CD4-positive, alpha-beta memory T cell (primary cell): ENCODE measurements at regions not wholly inside any gene's neighbourhood (a gene's known extent, or its start where the extent isn't known, plus 50 kb on each side); places are given as distances from the start of the nearest gene placed in this dataset.

ENCODE experiments used
- CTCF ChIA-PET: fragments of 350-600 bp; sonication (Branson Sonifier 250); formaldehyde crosslinking; loops from one replicate; lab custom pipeline; 2021; ENCODE audit warnings: inconsistent platforms; ENCODE audit not compliant: partially characterized antibody; lab: Charles Lee
- POLR2A ChIA-PET: fragments of 350-600 bp; sonication (Branson Sonifier 250); formaldehyde crosslinking; loops from one replicate; lab custom pipeline; 2021; ENCODE audit not compliant: partially characterized antibody; lab: Charles Lee
- DNase-seq, 5 donors: peaks; one replicate each; pipeline versions ENCODE4 v3.0.0 to v3.0.0-alpha.2; 2020 to 2022; ENCODE audit warnings: mixed read lengths in 1 of 5
- H3K27ac ChIP-seq: one replicate; pipeline ENCODE4 v1.7.0; 2013; ENCODE audit warnings: low read depth, low read length
- H3K27me3 ChIP-seq: 2 replicates; pipeline ENCODE4 v1.7.0; 2013; ENCODE audit warnings: mild to moderate bottlenecking, low read length, moderate library complexity; ENCODE audit not compliant: insufficient read depth
- H3K36me3 ChIP-seq: 2 replicates; pipeline ENCODE4 v1.7.0; 2013; ENCODE audit warnings: mild to moderate bottlenecking, low read length, moderate library complexity; ENCODE audit not compliant: insufficient read depth
- H3K4me1 ChIP-seq: 2 replicates; pipeline ENCODE4 v1.7.0; 2013; ENCODE audit warnings: mild to moderate bottlenecking, low read length, moderate library complexity; ENCODE audit not compliant: insufficient read depth
- H3K4me3 ChIP-seq, 2 donors: one replicate each; pipeline ENCODE4 v1.7.0; 2013; ENCODE audit warnings: low read length in 2 of 2, mild to moderate bottlenecking in 1 of 2
- H3K9me3 ChIP-seq, 2 donors: one replicate each; pipeline ENCODE4 v1.7.0; 2013; ENCODE audit warnings: low read length in 2 of 2, control low read depth in 1 of 2; ENCODE audit not compliant: control insufficient read depth in 1 of 2
- H3K27ac Mint-ChIP-seq, 7 donors: one replicate each; pipeline ENCODE4 v1.8.0; 2020 to 2021; ENCODE audit warnings: mixed read lengths in 7 of 7, mild to moderate bottlenecking in 6 of 7, inconsistent platforms in 3 of 7, moderate library complexity in 3 of 7
- H3K27me3 Mint-ChIP-seq, 2 donors: one replicate each; pipeline ENCODE4 v1.8.0; 2020 to 2021; ENCODE audit warnings: mixed read lengths in 2 of 2
- H3K36me3 Mint-ChIP-seq, 2 donors: one replicate each; pipeline ENCODE4 v1.8.0; 2020 to 2021; ENCODE audit warnings: mixed read lengths in 2 of 2, inconsistent platforms in 1 of 2, mild to moderate bottlenecking in 1 of 2
- H3K4me1 Mint-ChIP-seq, 4 donors: one replicate each; pipeline ENCODE4 v1.8.0; 2020 to 2021; ENCODE audit warnings: mixed read lengths in 4 of 4, mild to moderate bottlenecking in 1 of 4
- H3K4me3 Mint-ChIP-seq, 8 donors: one replicate each; pipeline ENCODE4 v1.8.0; 2020 to 2021; ENCODE audit warnings: mixed read lengths in 8 of 8, mild to moderate bottlenecking in 7 of 8, moderate library complexity in 6 of 8, inconsistent platforms in 3 of 8
- H3K9me3 Mint-ChIP-seq, 8 donors: one replicate each; pipeline ENCODE4 v1.8.0; 2020 to 2021; ENCODE audit warnings: mixed read lengths in 8 of 8, mild to moderate bottlenecking in 5 of 8, inconsistent platforms in 3 of 8, moderate library complexity in 1 of 8
- intact Hi-C: fragments of 100-400 bp; cut with micrococcal nuclease; formaldehyde crosslinking; loops from one replicate; pipeline ENCODE4 v1.15.1; 2023

- Mint-ChIP-seq H3K27ac (no peak overlapping the region), H3K9me3 (peaks cover 0 to 4% (median under 1%) of the 10 kb centered on the region in 8 donors), H3K4me1 (no peaks in the 10 kb centered on the region), H3K36me3 (no peaks in the 10 kb centered on the region), H3K27me3 (no peaks in the 10 kb centered on the region), H3K4me3 (no peak overlapping the region)
- H3K36me3 ChIP-seq: no peaks in the 10 kb centered on the region
- no peak for DNase-seq
- CTCF ChIA-PET: no interaction called here
- POLR2A ChIA-PET: no interaction called here
- no peaks in the 10 kb centered on the region for H3K4me1 ChIP-seq
- no peak overlapping the region for H3K27ac ChIP-seq
- H3K27me3 ChIP-seq: no peaks in the 10 kb centered on the region
- intact Hi-C loops: no loop called here
- H3K9me3 ChIP-seq: no peaks in the 10 kb centered on the region
- H3K4me3 ChIP-seq: no peak overlapping the region
These were observed 344.1 kb upstream of the SOX5 start for GRCh38 chr12:24293549-24293948.

DNA sequence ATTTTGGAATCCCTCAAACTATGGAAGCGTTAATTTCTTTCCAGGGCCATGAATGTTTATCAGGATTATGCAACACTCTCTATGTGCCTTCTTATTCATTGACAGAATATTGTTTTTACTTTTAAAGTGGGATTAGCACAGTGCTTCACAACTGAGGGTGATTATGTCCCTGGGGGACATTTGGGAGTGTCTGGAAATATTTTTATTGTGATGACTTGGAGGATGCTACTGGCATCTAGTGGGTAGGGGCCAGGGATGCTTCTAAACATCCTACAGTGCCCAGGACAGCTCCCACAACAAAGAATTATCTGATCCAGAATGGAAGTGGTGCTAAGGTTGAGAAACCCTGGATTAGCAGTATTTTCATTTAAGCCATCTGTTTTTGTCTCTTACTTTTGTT, 338.5 kb upstream of the SOX5 start:
- H3K27ac Mint-ChIP-seq: no peak overlapping the region
- H3K36me3 Mint-ChIP-seq: no peaks in the 10 kb centered on the region
- peaks cover 0 to 4% (median 2%) of the 10 kb centered on the region in 8 donors for H3K9me3 Mint-ChIP-seq
- H3K27me3 Mint-ChIP-seq: no peaks in the 10 kb centered on the region
- intact Hi-C loops: no loop called here
- Histone ChIP-seq H3K27ac (no peak overlapping the region), H3K4me3 (no peak overlapping the region), H3K27me3 (no peaks in the 10 kb centered on the region), H3K9me3 (no peaks in the 10 kb centered on the region), H3K4me1 (no peaks in the 10 kb centered on the region), H3K36me3 (no peaks in the 10 kb centered on the region)
- no peaks in the 10 kb centered on the region for H3K4me1 Mint-ChIP-seq
- ChIA-PET POLR2A (no interaction called here), CTCF (no interaction called here)
- no peak overlapping the region for H3K4me3 Mint-ChIP-seq
- DNase-seq: no peak

GRCh38 chr12:24285448-24285847, 336.0 kb upstream of the SOX5 start:
- Histone ChIP-seq H3K4me3 (no peak overlapping the region), H3K36me3 (no peaks in the 10 kb centered on the region), H3K4me1 (no peaks in the 10 kb centered on the region), H3K27me3 (no peaks in the 10 kb centered on the region), H3K9me3 (no peaks in the 10 kb centered on the region), H3K27ac (no peak overlapping the region)
- DNase-seq: no peak
- intact Hi-C loops: no loop called here
- H3K9me3 Mint-ChIP-seq: peaks cover 0 to 4% (median 1%) of the 10 kb centered on the region in 8 donors
- POLR2A ChIA-PET: no interaction called here
- no peaks in the 10 kb centered on the region for H3K36me3 Mint-ChIP-seq
- H3K4me3 Mint-ChIP-seq: no peak overlapping the region
- CTCF ChIA-PET: no interaction called here
- no peaks in the 10 kb centered on the region for H3K27me3 Mint-ChIP-seq
- H3K27ac Mint-ChIP-seq: no peak overlapping the region
- no peaks in the 10 kb centered on the region for H3K4me1 Mint-ChIP-seq

- POLR2A ChIA-PET: no interaction called here
These were observed 331.9 kb upstream of the SOX5 start for GRCh38 chr12:24281341-24281740.

DNA sequence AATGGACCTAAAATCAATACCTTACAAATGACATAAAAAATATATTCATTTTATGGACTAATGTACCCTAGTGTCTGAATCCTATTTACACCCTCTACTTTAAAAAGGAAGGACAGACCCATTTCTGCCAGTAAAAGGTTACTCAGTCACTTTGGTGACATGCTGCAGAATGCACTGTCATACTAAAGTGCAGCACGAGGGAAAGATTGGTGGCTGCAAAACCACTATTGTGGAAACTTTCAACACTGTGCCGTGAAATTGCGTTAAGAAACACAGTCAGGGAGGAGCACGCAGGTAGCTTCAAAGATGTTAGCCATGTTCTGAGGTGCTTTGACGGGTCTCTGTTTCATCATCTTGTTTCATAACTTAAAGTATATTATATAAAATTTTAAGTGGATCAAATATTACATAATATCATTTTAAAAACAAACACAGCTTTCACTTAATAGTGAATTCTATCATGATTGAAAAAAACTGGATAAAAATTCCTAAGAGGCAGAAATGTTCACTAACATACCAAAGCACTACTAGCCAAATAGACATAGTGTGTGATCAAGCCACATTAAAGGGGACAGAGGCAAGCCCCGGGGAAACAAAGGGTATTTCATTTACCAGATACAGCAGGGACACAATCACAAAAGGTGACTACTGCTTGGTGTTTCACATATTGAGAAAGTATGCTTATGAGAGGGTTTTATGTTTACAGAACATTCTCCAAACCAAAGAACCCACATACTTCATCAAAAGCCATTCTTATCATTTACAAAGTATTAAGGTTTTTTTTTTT, 330.8 kb upstream of the SOX5 start:
- no peaks in the 10 kb centered on the region for H3K36me3 ChIP-seq
- Mint-ChIP-seq H3K4me1 (no peaks in the 10 kb centered on the region), H3K36me3 (no peaks in the 10 kb centered on the region), H3K27me3 (no peaks in the 10 kb centered on the region), H3K4me3 (no peak overlapping the region), H3K9me3 (peaks cover 0 to 4% (median 1%) of the 10 kb centered on the region in 8 donors), H3K27ac (no peak overlapping the region)
- intact Hi-C loops: no loop called here
- no peaks in the 10 kb centered on the region for H3K9me3 ChIP-seq
- H3K4me1 ChIP-seq: no peaks in the 10 kb centered on the region
- ChIA-PET POLR2A (no interaction called here), CTCF (no interaction called here)
- H3K27me3 ChIP-seq: no peaks in the 10 kb centered on the region
- H3K27ac ChIP-seq: no peak overlapping the region
- DNase-seq: no peak
- no peak overlapping the region for H3K4me3 ChIP-seq

More at GRCh38 chr12:24281341-24281740, 331.9 kb upstream of the SOX5 start:
- no peaks in the 10 kb centered on the region for H3K27me3 Mint-ChIP-seq
- intact Hi-C loops: no loop called here
- no peaks in the 10 kb centered on the region for H3K36me3 ChIP-seq
- no peak overlapping the region for H3K27ac Mint-ChIP-seq
- CTCF ChIA-PET: no interaction called here
- DNase-seq: no peak
- H3K36me3 Mint-ChIP-seq: no peaks in the 10 kb centered on the region
- no peaks in the 10 kb centered on the region for H3K4me1 ChIP-seq
- H3K4me3 ChIP-seq: no peak overlapping the region
- no peak overlapping the region for H3K27ac ChIP-seq
- no peaks in the 10 kb centered on the region for H3K4me1 Mint-ChIP-seq
- peaks cover 0 to 4% (median 1%) of the 10 kb centered on the region in 8 donors for H3K9me3 Mint-ChIP-seq
- H3K9me3 ChIP-seq: no peaks in the 10 kb centered on the region
- H3K4me3 Mint-ChIP-seq: no peak overlapping the region
- H3K27me3 ChIP-seq: no peaks in the 10 kb centered on the region

- no peak overlapping the region for H3K4me3 ChIP-seq
- Mint-ChIP-seq H3K27me3 (no peaks in the 10 kb centered on the region), H3K27ac (no peak overlapping the region), H3K4me3 (no peak overlapping the region), H3K4me1 (no peaks in the 10 kb centered on the region), H3K9me3 (peaks cover 0 to 3% (median 0%) of the 10 kb centered on the region in 8 donors), H3K36me3 (no peaks in the 10 kb centered on the region)
- ChIA-PET POLR2A (no interaction called here), CTCF (no interaction called here)
- H3K27ac ChIP-seq: no peak overlapping the region
- no peaks in the 10 kb centered on the region for H3K36me3 ChIP-seq
- H3K27me3 ChIP-seq: no peaks in the 10 kb centered on the region
- DNase-seq: no peak
- intact Hi-C loops: no loop called here
- no peaks in the 10 kb centered on the region for H3K9me3 ChIP-seq
- H3K4me1 ChIP-seq: no peaks in the 10 kb centered on the region
These were observed 329.4 kb upstream of the SOX5 start for GRCh38 chr12:24278832-24279231.

- Mint-ChIP-seq H3K4me3 (no peak overlapping the region), H3K27me3 (no peaks in the 10 kb centered on the region), H3K36me3 (no peaks in the 10 kb centered on the region), H3K9me3 (no peaks in the 10 kb centered on the region), H3K27ac (no peak overlapping the region), H3K4me1 (no peaks in the 10 kb centered on the region)
- intact Hi-C loops: no loop called here
- Histone ChIP-seq H3K36me3 (no peaks in the 10 kb centered on the region), H3K27ac (no peak overlapping the region), H3K27me3 (no peaks in the 10 kb centered on the region), H3K4me1 (no peaks in the 10 kb centered on the region), H3K4me3 (no peak overlapping the region), H3K9me3 (no peaks in the 10 kb centered on the region)
- CTCF ChIA-PET: no interaction called here
- no peak for DNase-seq
- POLR2A ChIA-PET: no interaction called here
These were observed 321.5 kb upstream of the SOX5 start for GRCh38 chr12:24270965-24271364.
